ENCODE measurements at regions not wholly inside any gene's neighbourhood (a gene's known extent, or its start where the extent isn't known, plus 50 kb on each side); places are given as distances from the start of the nearest gene placed in this dataset.

- peak; percentile 8 for DNase-seq (ENCODE audit: low read depth)
- H3K4me3 ChIP-seq (ENCODE audit: low read depth, low read length): no peak overlapping the region
- TF ChIP-seq MAX (IDR thresholded peaks at IDR 0.05; ENCODE audit: low read depth, low read length) (no peak), CTCF (IDR thresholded peaks at IDR 0.05; ENCODE audit: low read depth, low read length) (no peak), MYC (IDR thresholded peaks at IDR 0.05; ENCODE audit: low read depth, low read length) (no peak), POLR2A (IDR thresholded peaks at IDR 0.05; ENCODE audit: extremely low read depth, insufficient read length) (no peak)
Observed at GRCh38 chr3:187850258-187850921, 105.1 kb upstream of the BCL6 start.

- DNase-seq (ENCODE audit: low read depth): no peak
- H3K4me3 ChIP-seq (ENCODE audit: low read depth, low read length): no peak overlapping the region
- TF ChIP-seq MYC (IDR thresholded peaks at IDR 0.05; ENCODE audit: low read depth, low read length) (no peak), CTCF (IDR thresholded peaks at IDR 0.05; ENCODE audit: low read depth, low read length) (no peak), MAX (IDR thresholded peaks at IDR 0.05; ENCODE audit: low read depth, low read length) (no peak)
Observed at GRCh38 chr3:187852842-187853730, 107.8 kb upstream of the BCL6 start.

GRCh38 chr3:187855131-187855530 is 109.9 kb upstream of the BCL6 start:
- TF ChIP-seq CTCF (IDR thresholded peaks at IDR 0.05; ENCODE audit: low read depth, low read length) (no peak), POLR2A (IDR thresholded peaks at IDR 0.05; ENCODE audit: extremely low read depth, insufficient read length) (no peak), MAX (IDR thresholded peaks at IDR 0.05; ENCODE audit: low read depth, low read length) (no peak), MYC (IDR thresholded peaks at IDR 0.05; ENCODE audit: low read depth, low read length) (no peak)
- H3K4me3 ChIP-seq (ENCODE audit: low read depth, low read length): no peak overlapping the region
- no peak for DNase-seq (ENCODE audit: low read depth)

GRCh38 chr3:187856555-187856954 is 111.3 kb upstream of the BCL6 start:
- DNase-seq (ENCODE audit: low read depth): no peak
- H3K4me3 ChIP-seq (ENCODE audit: low read depth, low read length): no peak overlapping the region
- no peak for TF ChIP-seq MYC (IDR thresholded peaks at IDR 0.05; ENCODE audit: low read depth, low read length)
- no peak for TF ChIP-seq CTCF (IDR thresholded peaks at IDR 0.05; ENCODE audit: low read depth, low read length)
- TF ChIP-seq MAX (IDR thresholded peaks at IDR 0.05; ENCODE audit: low read depth, low read length): no peak
- no peak for TF ChIP-seq POLR2A (IDR thresholded peaks at IDR 0.05; ENCODE audit: extremely low read depth, insufficient read length)

GRCh38 chr3:187858041-187858440 is 112.8 kb upstream of the BCL6 start:
- no peak for DNase-seq (ENCODE audit: low read depth)
- no peak overlapping the region for H3K4me3 ChIP-seq (ENCODE audit: low read depth, low read length)
- TF ChIP-seq MAX (IDR thresholded peaks at IDR 0.05; ENCODE audit: low read depth, low read length) (no peak), CTCF (IDR thresholded peaks at IDR 0.05; ENCODE audit: low read depth, low read length) (no peak), POLR2A (IDR thresholded peaks at IDR 0.05; ENCODE audit: extremely low read depth, insufficient read length) (no peak), MYC (IDR thresholded peaks at IDR 0.05; ENCODE audit: low read depth, low read length) (no peak)
